BE2C (cell line): ENCODE measurements at regions not wholly inside any gene's neighbourhood (a gene's known extent, or its start where the extent isn't known, plus 50 kb on each side); places are given as distances from the start of the nearest gene placed in this dataset.

Experiments used
- DNase-seq: peaks from one replicate; pipeline ENCODE4 v3.0.0-alpha.2; 2020
- H3K27me3 ChIP-seq: fragments of 250-450 bp; sonication (Bioruptor Pico); 2 replicates; pipeline ENCODE4 v1.5.1; 2020; ENCODE audit warnings: mild to moderate bottlenecking
- H3K36me3 ChIP-seq: fragments of 250-450 bp; sonication (Bioruptor Pico); 2 replicates; pipeline ENCODE4 v1.5.1; 2020; ENCODE audit warnings: mild to moderate bottlenecking
- H3K4me1 ChIP-seq: fragments of 250-450 bp; sonication (Bioruptor Pico); 2 replicates; pipeline ENCODE4 v1.5.1; 2020
- H3K4me3 ChIP-seq: 2 replicates; pipeline ENCODE4 v1.5.1; 2011; ENCODE audit warnings: low read depth, low read length
- H3K9me3 ChIP-seq: fragments of 250-450 bp; sonication (Bioruptor Pico); 2 replicates; pipeline ENCODE4 v1.5.1; 2020
- CTCF ChIP-seq: IDR thresholded peaks from 2 replicates; pipeline ENCODE4 v1.5.1; 2012; ENCODE audit warnings: mild to moderate bottlenecking, low read depth, low read length

GRCh38 chr21:28266061-28266460 lies 726.6 kb downstream of the LTN1 start:
- Histone ChIP-seq H3K36me3 (peaks cover 11% of the 10 kb centered on the region), H3K4me3 (no peak overlapping the region), H3K9me3 (0 out of 2 replicates have a peak, but pooled peaks cover 3% of the 10 kb centered on the region), H3K27me3 (no peaks in the 10 kb centered on the region), H3K4me1 (peaks cover 7% of the 10 kb centered on the region)
- no peak for TF ChIP-seq CTCF
- DNase-seq: no peak

GRCh38 chr21:28263974-28264373 lies 728.7 kb downstream of the LTN1 start:
- Histone ChIP-seq H3K4me1 (peaks cover 7% of the 10 kb centered on the region), H3K27me3 (no peaks in the 10 kb centered on the region), H3K4me3 (no peak overlapping the region), H3K9me3 (peaks cover 7% of the 10 kb centered on the region; the same call in 1 of the 2 replicates), H3K36me3 (peaks cover 11% of the 10 kb centered on the region)
- no peak for DNase-seq
- TF ChIP-seq CTCF: no peak

- peaks cover 7% of the 10 kb centered on the region; the same call in 1 of the 2 replicates for H3K9me3 ChIP-seq
- H3K36me3 ChIP-seq: peaks cover 11% of the 10 kb centered on the region
- no peak overlapping the region for H3K4me3 ChIP-seq
- H3K4me1 ChIP-seq: peaks cover 12% of the 10 kb centered on the region
- H3K27me3 ChIP-seq: no peaks in the 10 kb centered on the region
- TF ChIP-seq CTCF: no peak
- DNase-seq: no peak
These were observed 731.4 kb downstream of the LTN1 start for GRCh38 chr21:28261298-28261697.

GRCh38 chr21:28257276-28257675 lies 735.4 kb downstream of the LTN1 start:
- peak overlapping the region; percentile 17 for H3K4me3 ChIP-seq
- H3K9me3 ChIP-seq: peaks cover 4% of the 10 kb centered on the region; the same call in 1 of the 2 replicates
- TF ChIP-seq CTCF: no peak
- peak; percentile 14 for DNase-seq
- no peaks in the 10 kb centered on the region for H3K27me3 ChIP-seq
- H3K4me1 ChIP-seq: peaks cover 24% of the 10 kb centered on the region
- peaks cover 3% of the 10 kb centered on the region for H3K36me3 ChIP-seq

GRCh38 chr21:28256837-28257236 lies 735.8 kb downstream of the LTN1 start:
- no peak for DNase-seq
- TF ChIP-seq CTCF: no peak
- H3K4me3 ChIP-seq: peak overlapping the region; percentile 17
- peaks cover 4% of the 10 kb centered on the region; the same call in 1 of the 2 replicates for H3K9me3 ChIP-seq
- no peaks in the 10 kb centered on the region for H3K27me3 ChIP-seq
- peaks cover 3% of the 10 kb centered on the region for H3K36me3 ChIP-seq
- H3K4me1 ChIP-seq: peaks cover 24% of the 10 kb centered on the region

- TF ChIP-seq CTCF: no peak
- Histone ChIP-seq H3K4me1 (peaks cover 27% of the 10 kb centered on the region), H3K36me3 (peaks cover 5% of the 10 kb centered on the region), H3K4me3 (peak overlapping the region; percentile 17), H3K27me3 (no peaks in the 10 kb centered on the region), H3K9me3 (peaks cover 4% of the 10 kb centered on the region; the same call in 1 of the 2 replicates)
- DNase-seq: peak; percentile 30
These were observed 736.3 kb downstream of the LTN1 start for GRCh38 chr21:28256420-28256831.
